ENCODE measurements at regions not wholly inside any gene's neighbourhood (a gene's known extent, or its start where the extent isn't known, plus 50 kb on each side); places are given as distances from the start of the nearest gene placed in this dataset.

GRCh38 chr5:13464532-13465193, 479.8 kb downstream of the DNAH5 start:
- TF ChIP-seq EZH2 (IDR thresholded peaks at IDR 0.05; ENCODE audit: low read length, missing control alignments) (no peak), CTCF (conservative IDR thresholded peaks at IDR 0.05 in 1 of 2, IDR thresholded peaks at IDR 0.05 in 1 of 2; ENCODE audit: low read depth in 1 of 2, low read length in 2 of 2) (no peak)
- Histone ChIP-seq H3K27ac (ENCODE audit: insufficient read depth, low read length) (no peak overlapping the region), H3K27me3 (ENCODE audit: control insufficient read depth, insufficient read depth, low read length) (no peaks in the 10 kb centered on the region), H3K4me1 (ENCODE audit: control insufficient read depth, extremely low read depth, insufficient read depth, low read length) (no peaks in the 10 kb centered on the region), H2AFZ (ENCODE audit: low read length) (no peak overlapping the region), H3K4me3 (replicated peaks in 1 of 4; ENCODE audit: control extremely low read depth in 1 of 4, insufficient read depth in 1 of 4, low read depth in 3 of 4, low read length in 4 of 4) (no peak overlapping the region), H3K9me3 (ENCODE audit: control insufficient read depth, insufficient read depth, low read depth, low read length) (no peaks in the 10 kb centered on the region), H3K9ac (ENCODE audit: insufficient read depth, low read length) (no peak overlapping the region), H3K79me2 (ENCODE audit: control insufficient read depth, insufficient read depth, low read length) (no peaks in the 10 kb centered on the region), H4K20me1 (ENCODE audit: control insufficient read depth, extremely low read depth, insufficient read depth, low read length) (no peaks in the 10 kb centered on the region), H3K36me3 (ENCODE audit: control insufficient read depth, insufficient read depth, low read length) (no peaks in the 10 kb centered on the region), H3K4me2 (ENCODE audit: extremely low read depth, insufficient read depth, low read length) (no peak overlapping the region)
- no peak for DNase-seq (ENCODE audit: low read depth in 2 of 2)

GRCh38 chr5:13460587-13460986, 483.9 kb downstream of the DNAH5 start:
- DNase-seq (ENCODE audit: low read depth in 2 of 2), result no peak
- H3K36me3 ChIP-seq (ENCODE audit: control insufficient read depth, insufficient read depth, low read length), result no peaks in the 10 kb centered on the region
- no peak overlapping the region for H2AFZ ChIP-seq (ENCODE audit: low read length)
- no peaks in the 10 kb centered on the region for H3K9me3 ChIP-seq (ENCODE audit: control insufficient read depth, insufficient read depth, low read depth, low read length)
- H3K9ac ChIP-seq (ENCODE audit: insufficient read depth, low read length), result no peak overlapping the region
- H3K4me2 ChIP-seq (ENCODE audit: extremely low read depth, insufficient read depth, low read length), result no peak overlapping the region
- no peaks in the 10 kb centered on the region for H3K4me1 ChIP-seq (ENCODE audit: control insufficient read depth, extremely low read depth, insufficient read depth, low read length)
- H4K20me1 ChIP-seq (ENCODE audit: control insufficient read depth, extremely low read depth, insufficient read depth, low read length), result no peaks in the 10 kb centered on the region
- no peak overlapping the region for H3K4me3 ChIP-seq (replicated peaks in 1 of 4; ENCODE audit: control extremely low read depth in 1 of 4, insufficient read depth in 1 of 4, low read depth in 3 of 4, low read length in 4 of 4)
- no peaks in the 10 kb centered on the region for H3K27me3 ChIP-seq (ENCODE audit: control insufficient read depth, insufficient read depth, low read length)
- H3K27ac ChIP-seq (ENCODE audit: insufficient read depth, low read length), result no peak overlapping the region
- TF ChIP-seq EZH2 (IDR thresholded peaks at IDR 0.05; ENCODE audit: low read length, missing control alignments) (no peak), CTCF (conservative IDR thresholded peaks at IDR 0.05 in 1 of 2, IDR thresholded peaks at IDR 0.05 in 1 of 2; ENCODE audit: low read depth in 1 of 2, low read length in 2 of 2) (no peak)
- no peaks in the 10 kb centered on the region for H3K79me2 ChIP-seq (ENCODE audit: control insufficient read depth, insufficient read depth, low read length)

- no peak overlapping the region for H2AFZ ChIP-seq (ENCODE audit: low read length)
- no peaks in the 10 kb centered on the region for H3K4me1 ChIP-seq (ENCODE audit: control insufficient read depth, extremely low read depth, insufficient read depth, low read length)
- H4K20me1 ChIP-seq (ENCODE audit: control insufficient read depth, extremely low read depth, insufficient read depth, low read length), result no peaks in the 10 kb centered on the region
- H3K79me2 ChIP-seq (ENCODE audit: control insufficient read depth, insufficient read depth, low read length), result no peaks in the 10 kb centered on the region
- no peak overlapping the region for H3K27ac ChIP-seq (ENCODE audit: insufficient read depth, low read length)
- TF ChIP-seq EZH2 (IDR thresholded peaks at IDR 0.05; ENCODE audit: low read length, missing control alignments), result no peak
- H3K9me3 ChIP-seq (ENCODE audit: control insufficient read depth, insufficient read depth, low read depth, low read length), result no peaks in the 10 kb centered on the region
- H3K9ac ChIP-seq (ENCODE audit: insufficient read depth, low read length), result no peak overlapping the region
- H3K4me2 ChIP-seq (ENCODE audit: extremely low read depth, insufficient read depth, low read length), result no peak overlapping the region
- no peak overlapping the region for H3K4me3 ChIP-seq (replicated peaks in 1 of 4; ENCODE audit: control extremely low read depth in 1 of 4, insufficient read depth in 1 of 4, low read depth in 3 of 4, low read length in 4 of 4)
- H3K36me3 ChIP-seq (ENCODE audit: control insufficient read depth, insufficient read depth, low read length), result no peaks in the 10 kb centered on the region
- no peak for DNase-seq (ENCODE audit: low read depth in 2 of 2)
- no peaks in the 10 kb centered on the region for H3K27me3 ChIP-seq (ENCODE audit: control insufficient read depth, insufficient read depth, low read length)
Measured at GRCh38 chr5:13454050-13454449, 490.4 kb downstream of the DNAH5 start.

Data from fibroblast of lung (primary cell).